ENCODE measurements at regions not wholly inside any gene's neighbourhood (a gene's known extent, or its start where the extent isn't known, plus 50 kb on each side); places are given as distances from the start of the nearest gene placed in this dataset.

GRCh38 chr13:86193281-86193680, 394.1 kb upstream of the SLITRK6 start:
- TF ChIP-seq ZBTB48 (tag by site-specific recombination; IDR thresholded peaks at IDR 0.05) (no peak), ZNF223 (tag by site-specific recombination; IDR thresholded peaks at IDR 0.05) (no peak)
